ENCODE measurements at regions not wholly inside any gene's neighbourhood (a gene's known extent, or its start where the extent isn't known, plus 50 kb on each side); places are given as distances from the start of the nearest gene placed in this dataset.

- WGBS, result 84% methylated on average over 3 of the region's 3 CpGs
- Histone ChIP-seq H3K4me3 (ENCODE audit: low read depth in 1 of 3, low read length in 3 of 3) (no peak overlapping the region), H3K9me3 (ENCODE audit: control insufficient read depth in 4 of 4, low read length in 3 of 4) (no peaks in the 10 kb centered on the region), H3K36me3 (ENCODE audit: control insufficient read depth in 4 of 4, insufficient read depth in 3 of 4, low read depth in 1 of 4, low read length in 3 of 4) (no peaks in the 10 kb centered on the region), H3K27ac (ENCODE audit: low read depth in 1 of 2, low read length in 2 of 2) (no peak overlapping the region), H3K4me1 (ENCODE audit: control insufficient read depth in 4 of 4, insufficient read depth in 4 of 4, low read length in 3 of 4) (peaks cover 3 to 15% (median 6%) of the 10 kb centered on the region in 4 donors), H3K9ac (ENCODE audit: low read depth in 1 of 2, low read length in 2 of 2) (no peak overlapping the region), H3K27me3 (ENCODE audit: control insufficient read depth in 4 of 4, insufficient read depth in 4 of 4, low read length in 3 of 4) (no peaks in the 10 kb centered on the region)
- DNase-seq (ENCODE audit: low spot score), result no peak
- TF ChIP-seq ZBTB33 (IDR thresholded peaks at IDR 0.05) (no peak), JUND (IDR thresholded peaks at IDR 0.05) (no peak), FOXA1 (IDR thresholded peaks at IDR 0.05) (no peak), EGR1 (IDR thresholded peaks at IDR 0.05; ENCODE audit: low read depth in 2 of 2) (no peak), YY1 (IDR thresholded peaks at IDR 0.05) (no peak), CTCF (IDR thresholded peaks at IDR 0.05; ENCODE audit: low read depth, low read length, missing input control) (no peak), NR2F2 (IDR thresholded peaks at IDR 0.05) (no peak), HNF4A (conservative IDR thresholded peaks at IDR 0.05) (no peak), SP1 (IDR thresholded peaks at IDR 0.05) (no peak), MAX (IDR thresholded peaks at IDR 0.05) (no peak), RXRA (IDR thresholded peaks at IDR 0.05) (no peak), HNF4G (IDR thresholded peaks at IDR 0.05) (no peak)
These were observed 82.9 kb downstream of the CCDC34 start for GRCh38 chr11:27280140-27280539.

- no peak overlapping the region for H3K4me3 ChIP-seq (ENCODE audit: low read depth in 1 of 3, low read length in 3 of 3)
- no peak overlapping the region for H3K27ac ChIP-seq (ENCODE audit: low read depth in 1 of 2, low read length in 2 of 2)
- no peak overlapping the region for H3K9ac ChIP-seq (ENCODE audit: low read depth in 1 of 2, low read length in 2 of 2)
- H3K36me3 ChIP-seq (ENCODE audit: control insufficient read depth in 4 of 4, insufficient read depth in 3 of 4, low read depth in 1 of 4, low read length in 3 of 4), result no peaks in the 10 kb centered on the region
- DNase-seq (ENCODE audit: low spot score), result no peak
- TF ChIP-seq RXRA (IDR thresholded peaks at IDR 0.05) (no peak), NR2F2 (IDR thresholded peaks at IDR 0.05) (no peak), HNF4G (IDR thresholded peaks at IDR 0.05) (no peak), REST (IDR thresholded peaks at IDR 0.05) (no peak), EGR1 (IDR thresholded peaks at IDR 0.05; ENCODE audit: low read depth in 2 of 2) (no peak), YY1 (IDR thresholded peaks at IDR 0.05) (no peak), JUND (IDR thresholded peaks at IDR 0.05) (no peak)
- 81% methylated on average over 4 of the region's 4 CpGs for WGBS
- H3K9me3 ChIP-seq (ENCODE audit: control insufficient read depth in 4 of 4, low read length in 3 of 4), result no peaks in the 10 kb centered on the region
- no peaks in the 10 kb centered on the region for H3K27me3 ChIP-seq (ENCODE audit: control insufficient read depth in 4 of 4, insufficient read depth in 4 of 4, low read length in 3 of 4)
- H3K4me1 ChIP-seq (ENCODE audit: control insufficient read depth in 4 of 4, insufficient read depth in 4 of 4, low read length in 3 of 4), result peaks cover 3 to 15% (median 6%) of the 10 kb centered on the region in 4 donors
These were observed 83.6 kb downstream of the CCDC34 start for GRCh38 chr11:27279460-27279859.
